Fibroblast of pulmonary artery (primary cell): ENCODE measurements at regions not wholly inside any gene's neighbourhood (a gene's known extent, or its start where the extent isn't known, plus 50 kb on each side); places are given as distances from the start of the nearest gene placed in this dataset.

Experiments
- DNase-seq: peaks from one replicate; pipeline ENCODE4 v3.0.0-alpha.2; 2010; ENCODE audit warnings: low read depth
- H3K4me3 ChIP-seq: replicated peaks from 2 replicates; pipeline ENCODE4 v1.5.1; 2011; ENCODE audit warnings: low read depth, mild to moderate bottlenecking, control low read depth, low read length, moderate library complexity
- TF ChIP-seq, protein P1 (sequence below): IDR thresholded peaks from 2 replicates; pipeline ENCODE4 v1.5.1; 2011; ENCODE audit warnings: mild to moderate bottlenecking, control low read depth, low read length, inconsistent platforms; ENCODE audit errors: missing control alignments

GRCh38 chr10:2494399-2494798 is 572.9 kb upstream of the PFKP start:
- DNase-seq = no peak
- H3K4me3 ChIP-seq = no peak overlapping the region
- TF ChIP-seq, protein P1, sequence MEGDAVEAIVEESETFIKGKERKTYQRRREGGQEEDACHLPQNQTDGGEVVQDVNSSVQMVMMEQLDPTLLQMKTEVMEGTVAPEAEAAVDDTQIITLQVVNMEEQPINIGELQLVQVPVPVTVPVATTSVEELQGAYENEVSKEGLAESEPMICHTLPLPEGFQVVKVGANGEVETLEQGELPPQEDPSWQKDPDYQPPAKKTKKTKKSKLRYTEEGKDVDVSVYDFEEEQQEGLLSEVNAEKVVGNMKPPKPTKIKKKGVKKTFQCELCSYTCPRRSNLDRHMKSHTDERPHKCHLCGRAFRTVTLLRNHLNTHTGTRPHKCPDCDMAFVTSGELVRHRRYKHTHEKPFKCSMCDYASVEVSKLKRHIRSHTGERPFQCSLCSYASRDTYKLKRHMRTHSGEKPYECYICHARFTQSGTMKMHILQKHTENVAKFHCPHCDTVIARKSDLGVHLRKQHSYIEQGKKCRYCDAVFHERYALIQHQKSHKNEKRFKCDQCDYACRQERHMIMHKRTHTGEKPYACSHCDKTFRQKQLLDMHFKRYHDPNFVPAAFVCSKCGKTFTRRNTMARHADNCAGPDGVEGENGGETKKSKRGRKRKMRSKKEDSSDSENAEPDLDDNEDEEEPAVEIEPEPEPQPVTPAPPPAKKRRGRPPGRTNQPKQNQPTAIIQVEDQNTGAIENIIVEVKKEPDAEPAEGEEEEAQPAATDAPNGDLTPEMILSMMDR = no peak

DNA sequence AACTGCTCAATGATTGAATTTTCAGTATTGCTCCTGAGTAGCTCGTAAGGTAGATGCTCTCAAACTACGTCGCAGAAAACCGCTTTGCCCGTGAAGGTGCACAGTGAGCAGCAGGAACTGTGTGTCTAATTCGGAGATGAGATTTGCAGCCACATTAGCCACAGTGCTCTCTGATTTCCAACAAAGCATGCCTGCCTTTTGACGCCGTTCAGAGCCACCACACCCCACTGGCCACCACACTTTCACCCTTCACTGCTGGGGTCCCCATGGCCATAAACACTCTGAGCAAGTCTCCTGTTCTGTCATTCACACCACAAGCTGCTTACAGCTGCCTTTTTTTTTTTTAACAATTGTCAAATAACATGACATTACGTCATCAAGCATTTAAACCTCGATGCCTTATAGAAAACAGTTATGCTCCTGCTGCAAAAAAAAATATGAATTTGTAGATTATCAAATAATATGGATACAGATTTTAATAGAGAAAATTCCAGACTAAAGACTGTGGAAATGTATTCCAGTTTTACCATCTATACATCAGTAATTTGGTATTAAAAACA is 578.8 kb upstream of the PFKP start:
- no peak for DNase-seq
- H3K4me3 ChIP-seq = no peak overlapping the region
- TF ChIP-seq, protein P1 = no peak

GRCh38 chr10:2487921-2488320 is 579.4 kb upstream of the PFKP start:
- no peak for DNase-seq
- TF ChIP-seq, protein P1 = no peak
- no peak overlapping the region for H3K4me3 ChIP-seq

- H3K4me3 ChIP-seq = no peak overlapping the region
- no peak for DNase-seq
- TF ChIP-seq, protein P1 = no peak
These were observed 588.7 kb upstream of the PFKP start for GRCh38 chr10:2478656-2479055.

DNA sequence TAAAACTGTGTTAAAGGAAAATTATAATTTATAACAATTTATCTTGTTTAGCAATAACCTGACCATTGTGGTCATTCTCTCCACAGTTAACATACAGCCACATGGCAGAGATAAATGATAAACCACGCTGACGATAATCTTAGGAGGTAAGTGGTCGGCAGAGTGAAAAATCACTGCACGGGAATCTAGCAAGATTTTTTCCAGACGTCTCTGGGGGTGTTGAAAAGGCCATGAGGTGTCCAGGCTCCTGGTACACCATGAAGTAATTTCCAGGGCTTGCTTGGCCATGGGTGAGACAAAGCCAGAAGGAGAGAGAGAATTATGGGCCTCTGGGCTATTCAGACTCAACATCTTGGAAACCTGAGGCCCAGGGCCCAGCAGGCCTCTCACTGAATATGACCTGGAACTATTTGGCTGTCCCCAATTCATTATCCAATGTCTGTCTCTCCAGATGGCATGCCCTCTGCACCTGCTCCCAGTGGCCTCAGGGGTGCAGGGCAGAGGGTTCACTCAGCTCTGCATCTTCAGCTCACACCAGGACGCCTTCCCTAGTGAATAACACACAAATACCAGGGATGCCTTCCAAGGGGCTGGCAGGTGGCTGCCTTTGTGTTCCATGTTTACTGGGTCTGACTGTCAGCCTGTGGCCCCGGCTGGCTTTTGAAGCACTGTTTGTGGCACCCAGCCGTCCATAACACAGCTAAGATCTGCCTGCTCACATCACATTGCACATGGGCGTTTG is 590.4 kb upstream of the PFKP start:
- no peak overlapping the region for H3K4me3 ChIP-seq
- DNase-seq = no peak
- TF ChIP-seq, protein P1 = no peak

DNA sequence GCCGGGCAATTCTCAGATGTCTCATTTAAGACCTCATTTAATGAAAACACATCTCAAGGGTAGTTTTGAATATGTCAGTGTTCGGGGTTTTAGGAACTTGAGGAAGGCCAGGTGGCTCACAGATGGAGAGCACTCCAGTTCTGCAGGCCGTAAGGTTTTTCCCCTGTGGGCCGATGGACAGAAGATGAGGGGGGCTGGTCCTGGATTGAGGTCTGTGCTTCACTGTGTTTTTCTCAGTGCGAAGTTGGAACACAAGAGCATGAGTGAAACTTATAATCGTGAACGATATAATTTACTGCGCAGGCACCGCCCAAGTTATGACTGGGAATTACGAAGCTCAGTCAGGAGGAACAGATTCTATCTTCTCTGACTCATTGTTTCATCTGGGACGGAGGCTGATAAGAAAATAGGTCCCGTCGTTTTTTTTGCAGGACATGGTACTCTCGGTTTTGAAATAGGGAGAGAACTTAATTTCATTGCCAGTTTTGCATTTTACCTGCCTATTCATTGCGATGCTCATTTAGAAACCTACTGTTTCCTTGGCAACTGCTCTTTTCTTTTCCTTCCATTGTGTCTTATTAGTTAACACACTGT is 591.0 kb upstream of the PFKP start:
- no peak for DNase-seq
- H3K4me3 ChIP-seq = no peak overlapping the region
- TF ChIP-seq, protein P1 = no peak
